Esophagus (tissue), 2 donors: ENCODE measurements at regions not wholly inside any gene's neighbourhood (a gene's known extent, or its start where the extent isn't known, plus 50 kb on each side); places are given as distances from the start of the nearest gene placed in this dataset.

ENCODE experiments used
- H3K27ac ChIP-seq, 2 donors: one replicate each; pipeline ENCODE4 v1.5.1; 2013; ENCODE audit warnings: low read depth in 2 of 2, mild to moderate bottlenecking in 2 of 2, inconsistent platforms in 1 of 2, low read length in 1 of 2, moderate library complexity in 1 of 2
- H3K27me3 ChIP-seq, 2 donors: one replicate each; pipeline ENCODE4 v1.6.1; 2013; ENCODE audit warnings: low read length in 2 of 2, control low read depth in 1 of 2, mild to moderate bottlenecking in 1 of 2; ENCODE audit not compliant: insufficient read depth in 2 of 2, control insufficient read depth in 1 of 2
- H3K36me3 ChIP-seq, 2 donors: one replicate each; pipeline ENCODE4 v1.6.1; 2013; ENCODE audit warnings: low read length in 1 of 2; ENCODE audit not compliant: control insufficient read depth in 2 of 2, insufficient read depth in 2 of 2
- H3K4me1 ChIP-seq, 2 donors: one replicate each; pipeline ENCODE4 v1.6.1; 2013; ENCODE audit warnings: low read length in 1 of 2; ENCODE audit not compliant: control insufficient read depth in 2 of 2, insufficient read depth in 2 of 2
- H3K4me3 ChIP-seq, 2 donors: one replicate each; pipeline ENCODE4 v1.5.1; 2013; ENCODE audit warnings: low read length in 2 of 2, mild to moderate bottlenecking in 2 of 2, low read depth in 1 of 2, moderate library complexity in 1 of 2
- H3K9me3 ChIP-seq, 2 donors: one replicate each; pipeline ENCODE4 v1.6.1; 2013; ENCODE audit warnings: mild to moderate bottlenecking in 2 of 2, low read depth in 1 of 2, low read length in 1 of 2, moderate library complexity in 1 of 2; ENCODE audit not compliant: control insufficient read depth in 2 of 2, insufficient read depth in 1 of 2
- whole genome bisulfite sequencing, 2 donors: extraction: QIAGEN DNeasy Blood & Tissue Kit; methylation state at CpG; one replicate each; pipeline ENCODE4 v1.1.7; 2013; 5-methylcytosine and 5-hydroxymethylcytosine counted together
- donor health status: healthy with polysubstance abuse.
- donor health status: Bipolar disorder and iron deficiency.

DNA sequence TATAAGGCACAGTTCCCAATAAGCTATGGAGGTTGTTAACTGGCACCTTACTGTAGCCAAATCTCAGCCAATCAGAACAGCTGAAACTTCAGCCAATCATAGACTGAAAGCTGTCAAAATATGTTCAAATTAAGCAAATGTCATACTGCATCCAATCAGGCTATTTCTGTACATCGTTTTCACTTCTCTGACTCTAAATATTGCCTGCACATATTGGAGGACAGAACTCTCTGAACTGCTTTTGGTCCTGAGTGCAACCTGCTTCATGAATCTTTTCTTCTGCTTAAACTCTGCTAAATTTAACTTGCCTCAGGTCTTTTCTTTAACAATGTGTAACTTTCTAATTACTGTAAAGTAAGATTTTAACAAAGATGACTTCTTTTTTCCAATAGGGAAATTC, 1198.9 kb upstream of the PCDH7 start:
- H3K4me1 ChIP-seq = no peaks in the 10 kb centered on the region
- no peak overlapping the region for H3K27ac ChIP-seq
- H3K4me3 ChIP-seq = no peak overlapping the region
- H3K9me3 ChIP-seq = no peaks in the 10 kb centered on the region
- no peaks in the 10 kb centered on the region for H3K36me3 ChIP-seq
- 78 to 79% methylated on average over 1 of the region's 1 CpG for WGBS, 2 donors
- no peaks in the 10 kb centered on the region for H3K27me3 ChIP-seq

GRCh38 chr4:29536745-29537144, 1183.4 kb upstream of the PCDH7 start:
- peaks cover 0 to 1% of the 10 kb centered on the region in 2 donors for H3K9me3 ChIP-seq
- WGBS, 2 donors = 80 to 81% methylated on average over 3 of the region's 3 CpGs
- no peaks in the 10 kb centered on the region for H3K36me3 ChIP-seq
- peaks cover 0 to 2% of the 10 kb centered on the region in 2 donors for H3K27me3 ChIP-seq
- H3K4me1 ChIP-seq = no peaks in the 10 kb centered on the region
- no peak overlapping the region for H3K4me3 ChIP-seq
- H3K27ac ChIP-seq = no peak overlapping the region

DNA sequence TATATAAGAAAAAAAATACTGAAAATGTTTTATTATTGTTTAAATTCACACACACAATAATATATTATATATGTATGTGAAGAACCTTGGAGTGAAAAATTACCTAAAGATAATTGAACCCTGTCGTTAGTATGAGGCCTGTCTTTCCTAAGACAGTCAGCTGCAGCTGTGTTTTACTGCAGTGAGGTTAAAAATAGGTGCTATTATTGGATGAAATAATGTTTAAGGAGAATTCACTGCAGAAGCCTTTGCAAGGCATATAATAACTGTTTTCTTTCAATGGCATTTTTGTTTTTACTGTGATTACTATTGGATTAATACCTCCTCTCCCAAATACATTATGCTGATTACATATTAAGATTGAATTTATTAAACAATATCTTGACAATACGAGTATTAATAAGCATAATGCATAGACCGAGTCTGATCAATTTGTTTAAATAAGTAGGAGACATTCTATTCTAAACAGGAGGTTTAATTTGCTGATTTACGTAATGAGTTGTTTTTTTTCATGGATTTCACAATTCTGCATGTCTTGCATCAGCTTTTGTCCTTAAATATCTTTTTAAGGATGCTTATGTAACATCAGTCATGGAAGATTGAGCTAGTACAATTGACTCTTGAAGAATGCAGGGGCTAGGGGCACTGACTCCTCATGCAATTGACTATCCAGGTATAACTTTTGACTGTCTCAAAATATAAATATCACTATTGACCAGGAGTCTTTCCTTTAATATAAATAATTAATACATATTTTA, 1181.1 kb upstream of the PCDH7 start:
- Histone ChIP-seq H3K27ac (no peak overlapping the region), H3K4me3 (no peak overlapping the region), H3K9me3 (peaks cover 2 to 11% of the 10 kb centered on the region in 2 donors), H3K27me3 (peaks cover 0 to 2% of the 10 kb centered on the region in 2 donors), H3K4me1 (no peaks in the 10 kb centered on the region), H3K36me3 (no peaks in the 10 kb centered on the region)
- WGBS, 2 donors = 50 to 70% methylated on average over 4 of the region's 4 CpGs

DNA sequence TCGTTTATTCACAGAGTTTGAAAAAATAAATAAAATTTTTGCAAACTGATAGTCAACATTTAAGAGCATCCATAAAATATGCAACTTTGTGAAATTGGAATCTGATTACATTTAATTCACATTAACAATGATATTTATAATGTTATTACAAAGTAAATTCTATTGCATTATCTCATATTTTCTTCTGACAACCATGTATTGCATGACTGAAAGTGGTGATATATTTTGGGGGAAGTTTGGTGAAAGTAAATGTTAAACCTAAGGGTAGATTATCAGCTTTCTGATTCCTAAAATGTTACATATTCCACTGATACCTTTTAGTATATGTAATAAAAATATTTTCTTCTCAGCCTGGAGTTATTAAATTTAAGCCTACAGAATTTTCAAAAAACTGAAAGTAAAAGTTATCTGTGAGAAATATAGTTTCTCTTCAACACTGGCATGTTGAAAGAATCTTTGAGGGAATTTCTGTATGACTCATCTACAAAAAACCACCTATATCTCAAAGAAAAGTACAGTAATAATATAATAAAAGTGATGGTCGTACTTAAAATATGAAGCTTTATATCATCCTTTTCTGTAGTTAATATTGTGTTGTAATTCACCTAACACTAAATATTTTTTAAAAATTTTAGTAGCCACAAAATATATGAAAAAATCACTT, 1179.6 kb upstream of the PCDH7 start:
- no peak overlapping the region for H3K4me3 ChIP-seq
- WGBS, 2 donors = 58 to 59% methylated on average over 2 of the region's 2 CpGs
- no peaks in the 10 kb centered on the region for H3K4me1 ChIP-seq
- peaks cover 2 to 11% of the 10 kb centered on the region in 2 donors for H3K9me3 ChIP-seq
- no peaks in the 10 kb centered on the region for H3K36me3 ChIP-seq
- H3K27ac ChIP-seq = no peak overlapping the region
- peaks cover 0 to 2% of the 10 kb centered on the region in 2 donors for H3K27me3 ChIP-seq

DNA sequence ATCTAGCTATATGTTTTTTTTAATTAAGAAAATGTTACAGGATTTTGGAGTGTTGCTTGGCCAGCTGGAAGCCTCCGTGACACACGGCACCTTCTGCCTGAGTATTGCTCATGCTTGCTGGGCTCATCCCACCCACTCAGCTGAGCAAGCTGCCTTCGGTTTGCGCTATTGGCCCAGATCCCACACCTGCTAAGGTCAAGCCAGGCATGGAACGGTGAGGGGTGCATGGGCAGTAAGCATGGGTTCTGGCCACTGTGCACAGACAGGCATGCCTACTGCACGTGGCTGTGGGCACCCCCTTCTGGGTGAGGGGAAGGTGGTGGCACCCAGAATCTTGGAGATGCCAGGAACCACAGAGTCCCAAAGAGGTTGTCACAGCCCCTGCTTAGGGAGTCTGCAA, 1178.4 kb upstream of the PCDH7 start:
- 89 to 94% methylated on average over 6 of the region's 6 CpGs for WGBS, 2 donors
- Histone ChIP-seq H3K4me3 (no peak overlapping the region), H3K9me3 (peaks cover 2 to 11% of the 10 kb centered on the region in 2 donors), H3K27me3 (peaks cover 0 to 1% of the 10 kb centered on the region in 2 donors), H3K27ac (no peak overlapping the region), H3K4me1 (no peaks in the 10 kb centered on the region), H3K36me3 (no peaks in the 10 kb centered on the region)

DNA sequence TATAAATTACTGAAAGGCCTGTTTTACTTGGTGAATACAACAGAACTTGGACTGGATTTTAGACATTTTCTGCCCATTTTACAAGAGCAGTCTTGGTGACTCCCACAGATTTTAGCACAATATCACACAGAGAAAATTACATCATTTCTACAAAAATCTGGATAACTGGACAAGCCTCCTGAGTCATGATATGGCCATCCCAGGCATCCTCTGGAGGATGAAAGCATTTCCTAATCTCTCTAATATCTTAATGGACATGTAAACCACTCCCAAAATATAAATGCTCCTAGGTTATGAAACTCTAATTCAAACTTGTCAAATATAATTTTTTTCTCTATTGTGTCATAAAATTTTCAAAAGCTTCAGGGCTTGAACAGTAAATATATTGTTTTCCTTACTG, 1170.8 kb upstream of the PCDH7 start:
- Histone ChIP-seq H3K27me3 (no peaks in the 10 kb centered on the region), H3K4me3 (no peak overlapping the region), H3K9me3 (no peaks in the 10 kb centered on the region), H3K4me1 (no peaks in the 10 kb centered on the region), H3K36me3 (no peaks in the 10 kb centered on the region), H3K27ac (no peak overlapping the region)

DNA sequence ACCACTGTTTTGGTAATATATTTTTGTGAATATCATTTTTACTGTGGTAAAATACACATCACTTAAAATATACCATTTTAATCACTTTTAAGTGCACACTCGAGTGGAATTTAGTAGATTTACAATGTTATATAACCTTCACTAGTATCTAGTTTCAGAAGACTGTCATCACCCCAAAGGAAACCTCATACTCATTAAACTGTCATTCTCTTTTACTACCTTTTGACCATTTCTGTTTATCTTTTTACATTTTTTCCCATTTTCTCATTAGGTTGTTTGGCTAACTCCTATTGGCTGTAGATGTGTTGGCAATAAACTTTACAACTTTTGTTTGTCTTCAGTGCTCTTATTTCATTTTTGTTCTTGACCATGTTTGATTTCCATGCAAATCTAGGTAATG, 1168.3 kb upstream of the PCDH7 start:
- H3K36me3 ChIP-seq = no peaks in the 10 kb centered on the region
- no peak overlapping the region for H3K27ac ChIP-seq
- H3K27me3 ChIP-seq = no peaks in the 10 kb centered on the region
- no peak overlapping the region for H3K4me3 ChIP-seq
- 48 to 71% methylated on average over 1 of the region's 1 CpG for WGBS, 2 donors
- no peaks in the 10 kb centered on the region for H3K4me1 ChIP-seq
- no peaks in the 10 kb centered on the region for H3K9me3 ChIP-seq

GRCh38 chr4:29553846-29554245, 1166.3 kb upstream of the PCDH7 start:
- no peak overlapping the region for H3K27ac ChIP-seq
- no peak overlapping the region for H3K4me3 ChIP-seq
- H3K4me1 ChIP-seq = no peaks in the 10 kb centered on the region
- H3K27me3 ChIP-seq = no peaks in the 10 kb centered on the region
- H3K36me3 ChIP-seq = no peaks in the 10 kb centered on the region
- WGBS, 2 donors = 30 to 41% methylated on average over 1 of the region's 1 CpG
- H3K9me3 ChIP-seq = peaks cover 0 to 2% of the 10 kb centered on the region in 2 donors

- Histone ChIP-seq H3K9me3 (peaks cover 0 to 2% of the 10 kb centered on the region in 2 donors), H3K36me3 (no peaks in the 10 kb centered on the region), H3K4me1 (no peaks in the 10 kb centered on the region), H3K27ac (no peak overlapping the region), H3K27me3 (no peaks in the 10 kb centered on the region), H3K4me3 (no peak overlapping the region)
Measured at GRCh38 chr4:29558789-29559188, 1161.4 kb upstream of the PCDH7 start.

DNA sequence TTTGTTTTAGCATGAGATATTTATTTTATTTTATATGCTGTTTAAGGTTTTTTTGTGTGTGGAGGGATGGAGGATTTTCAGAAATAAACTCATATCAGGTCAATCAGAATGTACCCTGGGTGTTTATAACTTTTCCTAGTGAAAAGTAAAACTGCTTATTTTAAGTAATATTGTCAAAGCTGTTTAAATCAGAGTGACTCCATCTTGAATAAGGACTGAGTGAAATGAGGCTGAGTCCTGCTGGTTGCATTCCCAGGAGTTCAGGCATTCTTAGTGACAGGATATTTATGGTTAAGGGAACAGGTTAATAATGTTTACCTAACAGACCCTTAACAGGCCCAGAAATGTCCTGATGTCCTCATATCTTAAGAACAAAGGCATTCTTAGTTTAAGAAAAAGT, 1160.9 kb upstream of the PCDH7 start:
- Histone ChIP-seq H3K9me3 (peaks cover 0 to 2% of the 10 kb centered on the region in 2 donors), H3K4me3 (no peak overlapping the region), H3K27me3 (no peaks in the 10 kb centered on the region), H3K4me1 (no peaks in the 10 kb centered on the region), H3K27ac (no peak overlapping the region), H3K36me3 (no peaks in the 10 kb centered on the region)
